Pulmonary artery endothelial cell (primary cell): ENCODE measurements at regions not wholly inside any gene's neighbourhood (a gene's known extent, or its start where the extent isn't known, plus 50 kb on each side); places are given as distances from the start of the nearest gene placed in this dataset.
"Not testable (repeated sequence)": the region's sequence is repeated elsewhere in the genome, so short reads cannot be mapped to it uniquely, and the experiment has no call there.

Experiments
- DNase-seq: peaks from one replicate; pipeline ENCODE4 v3.0.0-alpha.2; 2011; ENCODE audit warnings: low read depth, low spot score

DNA sequence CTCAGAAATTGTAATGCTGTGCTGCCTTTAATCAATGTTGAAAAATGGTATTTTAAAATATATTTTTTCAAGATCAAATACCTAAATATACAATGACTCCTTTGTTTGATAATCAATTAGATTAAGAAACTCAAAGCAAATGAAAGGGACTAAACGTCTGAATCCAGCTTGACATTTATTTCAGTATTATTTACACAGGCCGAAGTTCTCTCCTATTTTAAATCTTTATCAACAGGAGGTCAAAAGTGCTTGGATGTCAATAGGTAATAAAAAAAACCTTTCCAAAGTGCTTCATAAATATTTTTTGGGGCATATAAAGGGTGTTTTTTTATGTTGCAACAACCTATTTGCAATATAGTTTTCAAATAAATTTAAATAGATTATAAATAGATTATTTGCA, 1201.7 kb upstream of the SLC39A10 start:
- no peak for DNase-seq

DNA sequence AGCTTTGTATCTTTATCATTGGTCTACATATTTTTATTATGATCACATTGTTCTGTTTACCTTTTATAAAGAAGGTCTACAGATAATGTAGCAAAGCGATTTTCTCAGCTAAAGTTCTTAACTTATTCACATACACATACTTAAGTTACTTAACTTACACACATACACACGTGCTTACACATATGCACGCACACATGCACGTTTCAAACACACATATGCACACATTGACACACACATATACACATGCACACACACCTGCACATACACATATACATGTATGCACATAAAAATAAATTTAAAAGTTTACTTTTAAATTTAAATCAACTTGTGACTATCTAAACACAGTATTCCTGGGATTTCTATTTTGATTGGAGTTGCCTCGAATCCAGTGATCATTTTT, 1204.5 kb upstream of the SLC39A10 start:
- no peak for DNase-seq

DNA sequence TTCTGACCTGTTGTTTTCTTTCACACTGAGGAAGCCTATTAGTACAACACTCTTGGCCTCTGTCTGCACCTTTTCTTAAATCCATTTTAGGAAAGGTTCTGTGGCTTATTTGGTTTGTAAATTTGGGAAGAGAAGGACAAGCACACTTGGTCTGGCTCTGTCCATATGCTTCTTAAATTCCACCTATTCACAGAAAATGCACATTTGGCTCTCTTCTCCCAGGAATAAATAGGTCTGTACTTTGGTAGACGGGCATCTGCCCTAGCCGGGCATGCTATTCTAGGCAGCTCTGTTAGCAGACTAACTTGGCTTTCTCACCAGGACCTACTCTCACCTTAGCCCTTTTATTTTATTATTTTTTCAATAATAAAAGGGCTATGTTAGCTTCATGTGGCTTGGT, 1211.8 kb upstream of the SLC39A10 start:
- no peak for DNase-seq

DNA sequence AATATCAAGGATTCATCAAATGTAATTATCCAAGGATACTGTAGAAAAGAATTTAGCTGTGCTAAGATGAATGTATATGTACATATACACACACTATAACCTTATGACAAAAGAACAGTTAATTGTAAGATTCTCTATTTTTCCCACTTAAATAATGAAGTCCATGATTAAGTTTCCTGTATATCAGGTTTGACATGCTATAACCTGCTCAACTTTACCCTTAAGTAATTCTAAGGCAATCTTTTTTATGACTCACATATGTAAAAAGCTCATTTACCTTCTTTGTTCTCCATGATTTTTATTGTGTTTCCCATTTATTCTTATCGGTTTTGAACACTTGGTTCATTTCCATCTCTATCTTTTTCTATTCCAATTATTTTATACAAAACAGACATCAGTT, 1213.1 kb upstream of the SLC39A10 start:
- DNase-seq, result no peak

DNA sequence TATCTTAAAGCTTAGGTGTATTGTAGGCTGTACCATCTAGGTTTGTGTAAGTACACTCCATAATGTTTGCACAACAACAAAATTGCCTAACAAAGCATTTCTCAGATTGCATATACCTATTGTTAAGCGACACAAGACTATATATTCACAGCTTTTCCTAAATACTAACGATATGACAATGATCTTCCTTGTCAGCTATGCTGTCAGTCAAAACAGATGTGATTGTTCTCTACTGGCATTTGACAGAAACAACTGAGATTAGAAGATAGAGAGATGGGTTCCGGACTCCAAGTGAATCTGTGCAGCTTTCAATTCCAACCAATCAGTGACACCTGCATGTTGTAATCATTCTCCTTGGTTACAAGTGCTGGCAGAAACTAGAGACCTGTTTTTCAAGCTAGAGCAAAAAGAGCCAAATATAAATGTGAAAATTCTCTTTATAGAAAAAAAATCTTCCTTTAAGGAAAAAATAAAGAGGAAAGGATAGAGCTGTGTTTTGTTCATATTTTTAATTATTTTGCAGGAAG, 1232.3 kb upstream of the SLC39A10 start:
- DNase-seq, result no peak

DNA sequence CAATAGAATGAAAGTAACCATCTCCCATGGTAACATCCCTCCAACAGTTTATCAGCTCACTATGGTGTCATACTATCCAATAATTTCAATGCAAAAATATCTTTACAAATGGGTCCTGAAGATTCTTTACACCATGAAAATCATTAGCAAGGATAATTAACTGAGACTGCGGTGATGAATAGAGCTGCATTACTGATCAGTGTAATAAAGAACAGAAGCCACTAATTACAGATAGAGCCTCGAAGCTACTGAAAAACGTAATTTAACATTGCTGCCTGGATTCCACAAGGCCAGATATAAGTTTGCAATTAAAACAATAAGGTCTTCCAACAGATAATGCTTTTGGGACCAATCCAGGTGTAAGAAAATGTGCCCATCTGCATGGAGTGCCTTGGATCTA, 1245.8 kb upstream of the SLC39A10 start:
- no peak for DNase-seq

DNA sequence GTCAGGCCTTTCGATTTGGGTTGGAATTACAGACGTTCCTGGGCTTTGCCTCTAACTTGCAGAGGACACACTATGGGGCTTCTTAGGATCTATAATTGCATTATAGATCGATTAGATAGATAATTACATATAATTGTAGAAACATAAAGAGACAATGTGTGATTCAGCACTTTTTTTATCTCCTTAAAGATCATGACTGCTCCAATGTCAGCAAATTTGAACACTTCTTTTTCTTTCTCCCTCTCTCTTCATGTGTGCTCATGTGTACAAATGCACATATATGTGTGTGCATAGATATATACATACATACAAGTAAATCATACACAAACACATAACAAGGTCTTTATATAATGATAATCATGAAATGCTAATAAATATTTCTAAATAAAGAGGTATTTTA, 1261.2 kb upstream of the SLC39A10 start:
- no peak for DNase-seq

DNA sequence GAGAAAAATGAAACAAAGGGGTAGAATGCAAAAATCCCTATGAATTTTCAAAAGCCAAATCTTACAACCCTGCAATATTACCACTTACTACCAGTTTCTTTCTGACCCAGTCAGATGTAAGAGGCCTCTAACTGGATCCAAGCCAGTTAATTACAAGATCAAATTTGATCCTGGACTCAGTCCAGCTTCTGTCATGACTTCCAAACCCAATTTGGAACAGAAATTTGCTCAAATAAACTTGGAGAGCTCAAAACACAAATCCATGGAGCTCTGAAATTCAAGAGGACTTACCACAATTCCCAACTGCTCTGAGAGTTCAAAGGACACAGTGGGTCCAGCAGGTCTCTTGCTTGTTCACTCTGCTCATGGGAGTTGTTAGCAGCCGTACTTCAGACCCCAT, 1271.7 kb upstream of the SLC39A10 start:
- DNase-seq, result no peak

DNA sequence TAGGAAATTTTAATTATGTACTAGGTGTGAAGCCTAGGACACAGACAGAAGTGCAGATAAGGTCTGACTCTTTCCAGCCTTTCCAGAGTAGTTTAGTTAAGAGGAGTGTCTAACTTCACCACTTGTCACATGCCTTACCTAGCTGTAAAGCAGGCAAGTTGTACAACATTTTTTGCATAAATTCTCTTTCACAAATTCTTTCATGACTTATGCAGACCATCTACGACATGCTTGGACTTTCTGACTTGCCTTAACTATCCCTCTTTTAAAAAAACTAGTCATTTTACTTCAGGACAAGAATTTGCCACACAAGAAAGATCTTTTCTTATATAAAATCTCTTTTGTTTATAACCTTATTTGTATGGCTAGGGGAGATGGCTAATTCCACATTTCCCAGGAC, 1273.6 kb upstream of the SLC39A10 start:
- no peak for DNase-seq

DNA sequence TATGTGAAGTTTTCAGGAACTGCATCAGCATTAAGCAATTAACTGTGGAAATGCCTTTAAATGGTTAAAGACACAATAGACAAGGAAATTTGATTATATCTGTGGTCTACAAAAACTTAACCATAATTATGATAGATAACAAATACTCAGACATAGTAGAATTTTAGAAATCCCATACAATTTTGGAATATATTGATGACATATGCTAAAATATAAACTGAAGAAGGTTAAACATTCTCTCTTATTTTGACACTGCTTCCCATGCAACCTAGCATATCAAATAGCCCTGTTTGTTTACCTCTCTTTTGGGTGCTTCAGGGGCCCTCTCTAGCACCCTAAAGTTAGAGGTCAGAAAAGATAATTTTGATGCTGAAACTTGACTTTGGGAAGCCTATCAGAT, 1274.8 kb upstream of the SLC39A10 start:
- no peak for DNase-seq

DNA sequence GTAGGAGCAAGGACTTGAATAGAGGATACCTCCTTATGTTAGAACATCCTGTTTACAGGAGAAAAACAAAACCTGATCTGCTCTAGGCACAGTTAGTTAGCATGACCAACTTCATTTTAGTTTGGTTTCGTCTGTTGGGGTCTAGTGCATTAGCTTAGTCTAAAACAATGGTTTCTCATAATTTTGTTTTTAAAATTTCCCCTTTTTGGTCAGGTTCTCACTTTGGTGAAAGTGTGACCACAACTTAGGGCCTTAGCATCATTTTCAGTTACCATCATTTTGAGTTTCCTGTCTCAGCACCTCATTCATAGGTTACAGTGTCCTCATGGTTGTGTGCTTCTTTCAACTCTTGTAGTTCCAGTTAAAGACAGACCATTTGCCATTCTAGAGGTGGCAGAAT, 1277.0 kb upstream of the SLC39A10 start:
- DNase-seq, result no peak

DNA sequence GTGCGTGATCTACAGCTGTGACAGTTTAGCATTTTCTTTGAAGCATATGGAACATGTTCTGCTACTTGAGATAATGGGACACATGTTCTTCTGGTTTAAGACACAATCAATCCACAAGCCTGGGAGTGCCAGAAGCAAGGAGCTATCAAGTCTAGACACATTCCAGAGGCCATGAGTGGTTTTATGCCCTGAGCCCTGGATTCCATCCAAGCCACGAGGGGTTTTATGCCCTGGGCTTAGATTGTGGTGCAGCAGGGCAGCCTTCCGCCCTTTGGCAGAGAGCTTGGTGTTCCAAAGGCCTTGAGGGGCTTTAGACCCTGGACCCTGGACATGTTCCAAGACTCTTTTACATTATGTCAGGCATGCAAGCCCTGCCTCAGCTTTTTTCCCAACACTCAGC, 1289.6 kb upstream of the SLC39A10 start:
- not testable (repeated sequence) for DNase-seq

DNA sequence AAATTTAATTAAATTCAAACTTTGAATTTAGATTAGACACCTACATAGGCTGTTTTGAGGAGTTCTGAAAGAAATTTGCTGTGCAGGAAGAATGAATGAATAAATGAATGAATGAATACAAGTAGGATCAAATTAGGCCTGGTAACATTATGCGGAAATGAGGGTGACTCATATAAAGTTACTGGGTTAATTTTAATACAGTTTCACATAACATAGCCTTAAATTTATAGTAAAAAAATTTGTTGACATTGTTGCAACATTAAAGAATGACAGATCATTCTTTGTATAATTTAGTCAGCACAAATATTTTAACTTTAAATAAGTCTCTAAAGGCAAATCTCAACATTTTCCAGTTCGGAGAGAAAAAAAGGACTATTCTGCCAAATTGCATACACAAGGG, 1293.1 kb upstream of the SLC39A10 start:
- no peak for DNase-seq

DNA sequence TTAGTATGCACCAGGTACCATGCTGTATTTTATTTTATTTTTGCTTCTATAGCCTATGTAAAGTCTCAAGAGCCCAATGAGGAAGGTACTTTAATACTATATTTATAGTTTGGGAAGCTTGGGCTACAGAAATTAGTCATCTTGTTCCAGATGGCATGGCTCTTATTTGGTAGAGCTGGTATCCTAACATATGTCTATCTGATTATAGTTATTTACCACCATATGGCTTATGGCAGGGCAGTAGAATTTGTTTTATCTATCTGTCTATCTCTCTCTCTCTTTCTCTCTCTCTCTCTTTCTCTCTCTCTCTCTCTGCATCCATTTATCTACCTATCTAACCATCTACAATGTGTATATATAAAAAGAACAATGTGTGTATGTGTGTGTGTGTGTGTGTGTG, 1293.7 kb upstream of the SLC39A10 start:
- DNase-seq, result no peak

DNA sequence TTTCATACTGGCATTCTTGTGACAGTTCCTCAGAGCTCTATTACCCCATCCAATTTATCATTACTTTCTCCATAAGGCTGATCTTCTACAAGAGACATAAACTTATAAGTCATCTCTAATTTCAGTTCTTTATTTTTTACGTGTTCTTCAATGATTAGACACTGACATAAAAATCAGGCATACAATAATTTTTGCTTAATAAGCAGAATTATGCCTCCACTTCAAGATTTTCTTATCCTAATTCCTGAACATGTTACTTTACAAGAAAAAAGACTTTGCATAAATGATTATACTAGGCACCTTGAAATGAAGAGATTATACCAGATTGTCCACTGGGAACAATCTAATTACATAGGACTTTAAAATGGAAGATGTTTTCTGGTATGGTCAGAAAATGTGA, 1304.5 kb upstream of the SLC39A10 start:
- no peak for DNase-seq

DNA sequence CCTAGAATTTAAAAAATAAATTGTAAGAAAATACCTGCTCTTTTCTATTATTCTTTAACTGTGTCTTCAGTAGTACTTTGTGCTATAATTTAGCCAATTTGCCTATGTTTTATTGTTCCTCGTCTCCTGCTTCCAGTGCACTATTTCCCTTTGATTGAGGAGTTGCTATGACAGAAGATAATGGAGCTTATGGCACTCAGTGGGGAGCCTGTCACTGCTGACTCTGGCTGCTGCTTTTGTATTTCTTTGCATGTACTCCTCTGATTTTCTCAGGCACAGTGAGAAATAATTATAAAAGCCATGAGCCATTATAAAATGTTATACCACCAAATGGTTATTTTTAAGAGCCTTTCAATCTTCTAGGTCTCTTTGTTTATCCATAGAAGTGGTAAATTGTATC, 1310.8 kb upstream of the SLC39A10 start:
- no peak for DNase-seq

DNA sequence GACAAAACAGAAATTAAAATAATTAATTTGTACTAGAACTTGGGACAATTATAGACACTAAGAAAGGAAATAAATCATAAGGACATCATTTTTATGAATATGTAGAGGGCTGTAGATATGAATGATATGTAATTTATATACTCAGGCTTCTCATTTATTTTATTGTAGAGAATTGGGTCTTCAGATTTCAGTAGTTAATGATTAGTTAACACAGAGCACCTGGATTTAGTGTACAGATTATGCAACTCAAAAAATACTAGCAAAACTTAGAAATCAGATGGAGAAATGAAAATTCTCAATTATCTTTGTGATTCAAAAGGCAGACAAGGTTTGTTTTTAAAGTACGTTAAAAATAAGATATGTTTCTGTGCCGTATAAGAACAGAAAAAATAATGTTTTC, 1311.7 kb upstream of the SLC39A10 start:
- DNase-seq, result no peak

DNA sequence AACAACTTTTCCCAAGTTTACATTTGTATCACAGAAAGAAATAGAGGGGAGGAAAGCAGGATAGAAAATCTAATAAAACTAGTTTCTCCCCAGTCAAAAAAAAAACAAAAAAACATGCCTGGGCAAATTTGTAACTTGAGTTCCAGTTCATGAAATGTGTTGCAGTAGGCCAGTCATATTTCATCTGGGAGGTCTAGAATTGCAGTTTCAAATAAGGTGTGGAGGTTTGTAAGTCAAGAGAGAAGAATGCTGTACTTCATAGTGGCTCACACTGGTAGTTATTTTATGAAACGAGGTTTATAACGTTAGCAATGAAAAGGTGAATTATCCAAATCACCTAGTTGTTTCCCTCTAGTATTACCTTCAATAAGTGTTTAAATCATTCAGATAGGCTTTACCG, 1313.9 kb upstream of the SLC39A10 start:
- no peak for DNase-seq

DNA sequence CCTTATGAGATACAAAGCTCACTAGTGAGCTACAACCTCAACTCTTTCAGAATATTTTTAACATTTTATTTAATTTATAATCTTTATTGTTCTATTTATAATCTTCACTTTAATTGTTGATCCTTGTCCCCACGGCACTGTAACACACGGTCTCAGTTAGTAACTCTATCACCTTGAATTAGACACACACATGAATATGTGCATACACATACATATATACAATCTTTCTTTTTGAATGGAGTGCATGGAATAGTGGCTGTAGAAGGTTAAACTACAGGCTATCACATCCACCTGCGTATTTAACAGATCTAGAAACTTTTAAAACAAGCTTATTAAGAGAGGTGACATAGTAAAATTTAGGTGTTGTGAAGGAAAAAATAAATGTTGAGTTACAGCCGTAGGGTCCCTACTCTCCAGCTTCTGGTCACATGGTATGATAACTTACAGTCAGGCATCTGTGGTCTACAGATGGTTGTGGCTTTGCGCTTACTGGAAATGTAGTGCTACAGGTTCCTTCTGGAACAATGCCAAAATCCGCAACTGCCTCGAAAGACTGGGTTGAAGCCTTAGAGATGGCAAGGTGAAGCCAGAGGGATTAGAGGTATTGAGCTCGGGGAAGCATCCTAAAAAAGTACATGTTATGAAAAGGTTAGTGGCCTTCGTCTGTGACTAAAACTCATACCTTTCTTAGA, 1324.1 kb upstream of the SLC39A10 start:
- no peak for DNase-seq

DNA sequence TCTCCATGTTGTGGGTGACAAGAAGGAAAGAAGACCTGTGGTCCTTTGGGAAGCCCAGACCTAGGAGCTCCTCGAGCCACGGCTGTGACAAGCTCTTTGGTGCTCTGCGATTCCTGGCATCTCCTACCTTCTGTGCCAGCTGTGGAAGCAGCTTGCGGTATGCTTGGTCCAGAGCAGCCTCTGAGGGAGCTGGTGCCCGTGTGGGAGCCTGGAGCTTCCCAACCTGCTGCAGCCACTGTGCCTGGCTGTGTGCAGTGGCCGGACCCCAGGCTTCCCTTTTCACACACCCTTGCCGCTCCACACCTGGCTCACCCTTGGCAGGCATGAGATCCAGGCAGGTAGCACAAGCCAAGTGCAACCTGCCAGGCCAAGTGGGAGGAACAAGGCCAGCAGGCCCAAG, 1328.6 kb upstream of the SLC39A10 start:
- no peak for DNase-seq

DNA sequence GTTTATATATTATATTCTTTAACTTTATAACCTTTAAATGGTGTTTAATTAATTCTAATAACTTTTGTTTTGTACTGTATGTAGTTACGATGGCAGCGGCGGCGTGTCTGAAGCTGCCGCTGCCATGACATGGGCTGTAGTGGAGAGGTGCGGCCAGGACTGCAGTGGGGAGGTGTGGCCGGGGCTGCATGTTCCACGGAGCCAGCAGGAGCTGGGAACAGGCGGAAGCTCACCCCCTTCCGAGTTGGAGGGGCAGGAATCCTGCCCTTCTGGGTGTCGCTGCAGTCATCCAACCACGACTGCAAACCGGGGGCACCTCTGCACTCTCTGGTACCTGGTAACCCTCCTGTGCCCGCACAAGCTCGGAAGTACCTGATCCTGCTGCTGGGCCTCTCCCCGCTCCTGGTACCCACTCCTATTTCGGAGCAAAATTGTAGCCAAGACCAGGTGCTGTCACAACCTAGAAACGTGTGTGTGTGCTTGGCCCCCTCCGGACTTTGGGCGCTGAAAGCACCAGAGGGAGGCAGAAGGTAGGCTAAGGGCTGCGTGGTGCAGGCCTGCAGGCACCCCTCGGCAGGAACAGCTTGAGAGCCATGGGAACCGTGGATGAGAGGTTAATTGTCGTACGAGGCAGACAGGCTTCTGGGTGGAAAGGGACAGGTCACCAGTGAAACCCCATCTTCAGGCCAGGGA, 1329.7 kb upstream of the SLC39A10 start:
- DNase-seq, result no peak

DNA sequence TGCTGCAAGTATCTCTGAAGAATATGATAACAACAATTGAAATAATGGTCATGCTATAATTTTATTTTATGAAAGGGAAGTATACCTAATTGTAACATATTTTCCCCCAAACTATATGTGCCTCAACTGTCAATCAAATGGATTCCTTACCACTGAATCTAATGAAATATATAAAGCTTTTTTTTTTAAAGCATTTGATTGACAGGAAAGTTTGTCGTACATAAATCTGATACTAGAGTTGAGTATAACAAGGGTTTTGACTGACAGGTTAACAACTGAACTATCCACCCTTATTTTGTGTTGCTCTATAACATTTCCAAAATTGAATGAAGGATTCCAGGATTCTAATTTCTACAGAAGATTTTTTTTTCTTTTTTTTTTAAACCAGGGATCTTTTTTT, 1333.3 kb upstream of the SLC39A10 start:
- DNase-seq, result no peak

DNA sequence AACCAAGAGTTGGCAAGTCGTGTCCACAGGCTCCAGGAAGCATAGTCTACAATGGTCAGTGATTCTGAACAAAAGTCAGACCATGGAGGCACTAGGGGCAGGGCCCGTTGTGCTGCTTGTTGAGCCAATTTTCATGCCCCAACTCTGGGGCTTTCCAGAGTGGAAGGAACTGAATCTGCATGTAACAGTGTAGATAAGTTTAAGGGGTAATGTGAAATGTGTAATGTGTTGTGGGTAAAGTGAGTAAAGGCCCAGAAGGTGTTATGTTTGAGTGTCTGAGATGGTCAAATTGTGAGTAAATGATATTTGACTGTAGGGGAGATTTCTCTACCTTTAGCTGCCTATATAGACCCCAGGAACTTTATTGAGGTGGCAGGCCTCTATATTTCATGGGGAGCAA, 1336.5 kb upstream of the SLC39A10 start:
- DNase-seq, result no peak
